Stimulated activated effector memory CD8-positive, alpha-beta T cell treated with anti-CD3 and anti-CD28 coated beads, Interleukin-12 subunit alpha, Interleukin-12 subunit beta, amount 100 ng/mL, for 72 hours (primary cell): ENCODE measurements at regions not wholly inside any gene's neighbourhood (a gene's known extent, or its start where the extent isn't known, plus 50 kb on each side); places are given as distances from the start of the nearest gene placed in this dataset.

Experiments
- ATAC-seq: fragments of 150-1000 bp; cut with Tn5 transposase; 2 replicates; pipeline ENCODE4 v1.10.0; 2021
- DNase-seq, 2 donors: peaks; one replicate each; pipeline ENCODE4 v3.0.0; 2021 to 2022; ENCODE audit warnings: low spot score in 2 of 2
- H3K27ac Mint-ChIP-seq: one replicate; pipeline ENCODE4 v1.8.0; 2022; ENCODE audit warnings: mild to moderate bottlenecking, mixed read lengths
- H3K36me3 Mint-ChIP-seq: one replicate; pipeline ENCODE4 v1.8.0; 2022; ENCODE audit warnings: mild to moderate bottlenecking, mixed read lengths
- H3K4me1 Mint-ChIP-seq: one replicate; pipeline ENCODE4 v1.8.0; 2022; ENCODE audit warnings: mixed read lengths
- H3K4me3 Mint-ChIP-seq: one replicate; pipeline ENCODE4 v1.8.0; 2022; ENCODE audit warnings: mild to moderate bottlenecking, mixed read lengths
- H3K9me3 Mint-ChIP-seq: one replicate; pipeline ENCODE4 v1.8.0; 2022; ENCODE audit warnings: mixed read lengths

GRCh38 chr18:60319129-60319528 is 53.4 kb downstream of the MC4R start:
- Mint-ChIP-seq H3K9me3 (peaks cover 9% of the 10 kb centered on the region), H3K4me1 (no peaks in the 10 kb centered on the region), H3K36me3 (no peaks in the 10 kb centered on the region), H3K27ac (no peak overlapping the region), H3K4me3 (no peak overlapping the region)
- ATAC-seq (no peak), DNase-seq (no peak)

GRCh38 chr18:60311676-60312360 is 60.8 kb downstream of the MC4R start:
- Mint-ChIP-seq H3K4me3 (no peak overlapping the region), H3K27ac (no peak overlapping the region), H3K9me3 (peaks cover 1% of the 10 kb centered on the region), H3K36me3 (no peaks in the 10 kb centered on the region), H3K4me1 (no peaks in the 10 kb centered on the region)
- ATAC-seq (no peak), DNase-seq (no peak)

- no peak overlapping the region for H3K27ac Mint-ChIP-seq
- ATAC-seq (no peak), DNase-seq (no peak)
- peaks cover 9% of the 10 kb centered on the region for H3K9me3 Mint-ChIP-seq
- H3K4me1 Mint-ChIP-seq, result no peaks in the 10 kb centered on the region
- H3K4me3 Mint-ChIP-seq, result no peak overlapping the region
- no peaks in the 10 kb centered on the region for H3K36me3 Mint-ChIP-seq
Measured at GRCh38 chr18:60295674-60296073, 76.9 kb downstream of the MC4R start.

- no peak for ATAC-seq
- Mint-ChIP-seq H3K4me3 (no peak overlapping the region), H3K4me1 (no peaks in the 10 kb centered on the region), H3K36me3 (no peaks in the 10 kb centered on the region), H3K27ac (no peak overlapping the region), H3K9me3 (peaks cover 3% of the 10 kb centered on the region)
- DNase-seq, result no peak
Measured at GRCh38 chr18:60292186-60292585, 80.4 kb downstream of the MC4R start.

GRCh38 chr18:60279391-60279790 is 93.2 kb downstream of the MC4R start:
- H3K4me1 Mint-ChIP-seq, result no peaks in the 10 kb centered on the region
- no peak overlapping the region for H3K4me3 Mint-ChIP-seq
- ATAC-seq, result no peak
- H3K27ac Mint-ChIP-seq, result no peak overlapping the region
- no peak for DNase-seq
- H3K9me3 Mint-ChIP-seq, result peaks cover 3% of the 10 kb centered on the region
- no peaks in the 10 kb centered on the region for H3K36me3 Mint-ChIP-seq

GRCh38 chr18:60277855-60278480 is 94.6 kb downstream of the MC4R start:
- Mint-ChIP-seq H3K27ac (no peak overlapping the region), H3K4me1 (no peaks in the 10 kb centered on the region), H3K36me3 (no peaks in the 10 kb centered on the region), H3K4me3 (no peak overlapping the region), H3K9me3 (peaks cover 7% of the 10 kb centered on the region)
- DNase-seq, result no peak
- ATAC-seq, result no peak

- Mint-ChIP-seq H3K27ac (no peak overlapping the region), H3K36me3 (no peaks in the 10 kb centered on the region), H3K4me1 (no peaks in the 10 kb centered on the region), H3K4me3 (no peak overlapping the region), H3K9me3 (peaks cover 8% of the 10 kb centered on the region)
- ATAC-seq (no peak), DNase-seq (no peak)
Measured at GRCh38 chr18:60267391-60268058, 105.0 kb downstream of the MC4R start.

GRCh38 chr18:60266558-60266957 is 106.0 kb downstream of the MC4R start:
- H3K4me1 Mint-ChIP-seq, result no peaks in the 10 kb centered on the region
- H3K4me3 Mint-ChIP-seq, result no peak overlapping the region
- no peak for DNase-seq
- no peak overlapping the region for H3K27ac Mint-ChIP-seq
- no peaks in the 10 kb centered on the region for H3K36me3 Mint-ChIP-seq
- ATAC-seq, result no peak
- peaks cover 11% of the 10 kb centered on the region for H3K9me3 Mint-ChIP-seq

GRCh38 chr18:60259052-60259681 is 113.4 kb downstream of the MC4R start:
- Mint-ChIP-seq H3K4me3 (no peak overlapping the region), H3K27ac (no peak overlapping the region), H3K36me3 (no peaks in the 10 kb centered on the region), H3K4me1 (no peaks in the 10 kb centered on the region), H3K9me3 (peaks cover 10% of the 10 kb centered on the region)
- DNase-seq (no peak), ATAC-seq (no peak)

- ATAC-seq (no peak), DNase-seq (no peak)
- no peaks in the 10 kb centered on the region for H3K36me3 Mint-ChIP-seq
- no peak overlapping the region for H3K4me3 Mint-ChIP-seq
- no peaks in the 10 kb centered on the region for H3K4me1 Mint-ChIP-seq
- no peak overlapping the region for H3K27ac Mint-ChIP-seq
- H3K9me3 Mint-ChIP-seq, result peaks cover 4% of the 10 kb centered on the region
Measured at GRCh38 chr18:60249388-60249787, 123.2 kb downstream of the MC4R start.

- no peak for DNase-seq
- Mint-ChIP-seq H3K27ac (no peak overlapping the region), H3K36me3 (no peaks in the 10 kb centered on the region), H3K4me1 (no peaks in the 10 kb centered on the region), H3K9me3 (peaks cover 4% of the 10 kb centered on the region), H3K4me3 (no peak overlapping the region)
- ATAC-seq, result no peak
Measured at GRCh38 chr18:60248336-60249330, 123.9 kb downstream of the MC4R start.

- no peak for ATAC-seq
- H3K27ac Mint-ChIP-seq, result no peak overlapping the region
- no peaks in the 10 kb centered on the region for H3K36me3 Mint-ChIP-seq
- peaks cover 9% of the 10 kb centered on the region for H3K9me3 Mint-ChIP-seq
- no peaks in the 10 kb centered on the region for H3K4me1 Mint-ChIP-seq
- no peak overlapping the region for H3K4me3 Mint-ChIP-seq
- DNase-seq, result no peak
Measured at GRCh38 chr18:60247103-60247502, 125.5 kb downstream of the MC4R start.

GRCh38 chr18:60246606-60247005 is 126.0 kb downstream of the MC4R start:
- no peak overlapping the region for H3K27ac Mint-ChIP-seq
- DNase-seq (no peak), ATAC-seq (no peak)
- no peak overlapping the region for H3K4me3 Mint-ChIP-seq
- H3K4me1 Mint-ChIP-seq, result no peaks in the 10 kb centered on the region
- H3K9me3 Mint-ChIP-seq, result peaks cover 8% of the 10 kb centered on the region
- no peaks in the 10 kb centered on the region for H3K36me3 Mint-ChIP-seq

GRCh38 chr18:60245096-60245495 is 127.5 kb downstream of the MC4R start:
- peaks cover 8% of the 10 kb centered on the region for H3K9me3 Mint-ChIP-seq
- no peaks in the 10 kb centered on the region for H3K36me3 Mint-ChIP-seq
- DNase-seq (no peak), ATAC-seq (no peak)
- no peak overlapping the region for H3K4me3 Mint-ChIP-seq
- no peak overlapping the region for H3K27ac Mint-ChIP-seq
- H3K4me1 Mint-ChIP-seq, result no peaks in the 10 kb centered on the region
